GM23248 (cell line): ENCODE measurements at regions not wholly inside any gene's neighbourhood (a gene's known extent, or its start where the extent isn't known, plus 50 kb on each side); places are given as distances from the start of the nearest gene placed in this dataset.

Experiments
- EZH2 ChIP-seq: fragments of 200-600 bp; sonication (generic); IDR thresholded peaks from 2 replicates; pipeline ENCODE4 v1.6.1; 2018; ENCODE audit warnings: antibody characterized with exemption, mild to moderate bottlenecking; ENCODE audit not compliant: insufficient read depth, poor library complexity, severe bottlenecking
- EZH2phosphoT487 ChIP-seq: fragments of 200-600 bp; sonication (generic); IDR thresholded peaks from 2 replicates; pipeline ENCODE4 v1.6.1; 2018; ENCODE audit warnings: antibody characterized with exemption, moderate library complexity, mild to moderate bottlenecking, low read depth; ENCODE audit not compliant: insufficient read depth

- TF ChIP-seq EZH2 (no peak), EZH2phosphoT487 (no peak)
Observed at GRCh38 chr13:83184150-83184475, 698.2 kb downstream of the SLITRK1 start.
